Liver (tissue), 3 donors: ENCODE measurements at regions not wholly inside any gene's neighbourhood (a gene's known extent, or its start where the extent isn't known, plus 50 kb on each side); places are given as distances from the start of the nearest gene placed in this dataset.

Experiments
- ATF3 ChIP-seq: IDR thresholded peaks from 2 replicates; pipeline ENCODE4 v1.6.1; 2016; ENCODE audit warnings: antibody characterized with exemption
- GABPA ChIP-seq, 2 donors: IDR thresholded peaks in 1 of 2; conservative IDR thresholded peaks in 1 of 2; 2 replicates each; pipeline ENCODE4 v1.6.1; 2016; ENCODE audit warnings: antibody characterized with exemption in 2 of 2, mild to moderate bottlenecking in 1 of 2, moderate library complexity in 1 of 2
- HNF4A ChIP-seq, 2 donors: conservative IDR thresholded peaks; 2 replicates each; pipeline ENCODE4 v1.6.1; 2016; ENCODE audit warnings: antibody characterized with exemption in 2 of 2, mild to moderate bottlenecking in 2 of 2
- JUND ChIP-seq, 2 donors: IDR thresholded peaks; 2 replicates each; pipeline ENCODE4 v1.6.1; 2016; ENCODE audit warnings: antibody characterized with exemption in 2 of 2
- MAX ChIP-seq: IDR thresholded peaks from 2 replicates; pipeline ENCODE4 v1.6.1; 2016; ENCODE audit warnings: antibody characterized with exemption
- RAD21 ChIP-seq, 2 donors: IDR thresholded peaks; 2 replicates each; pipeline ENCODE4 v1.6.1; 2016; ENCODE audit warnings: antibody characterized with exemption in 2 of 2, mild to moderate bottlenecking in 2 of 2
- RXRA ChIP-seq, 2 donors: IDR thresholded peaks; 2 replicates each; pipeline ENCODE4 v1.6.1; 2017 to 2018; ENCODE audit warnings: antibody characterized with exemption in 2 of 2, mild to moderate bottlenecking in 1 of 2
- SP1 ChIP-seq: IDR thresholded peaks from 2 replicates; pipeline ENCODE4 v1.6.1; 2018; ENCODE audit warnings: antibody characterized with exemption, mild to moderate bottlenecking
- TAF1 ChIP-seq: conservative IDR thresholded peaks from 2 replicates; pipeline ENCODE4 v1.6.1; 2016; ENCODE audit warnings: antibody characterized with exemption, mild to moderate bottlenecking
- YY1 ChIP-seq: IDR thresholded peaks from 2 replicates; pipeline ENCODE4 v1.6.1; 2016; ENCODE audit warnings: antibody characterized with exemption, mild to moderate bottlenecking
- ZBTB33 ChIP-seq: IDR thresholded peaks from 2 replicates; pipeline ENCODE4 v1.6.1; 2016; ENCODE audit warnings: antibody characterized with exemption
- TF ChIP-seq, protein P1 (sequence below): fragments of 150-350 bp; IDR thresholded peaks from 2 replicates; pipeline ENCODE4 v1.5.1; 2017; ENCODE audit warnings: improper control_type of control experiment, low read depth, low read length; ENCODE audit not compliant: missing input control
- TF ChIP-seq, protein P2 (sequence below): IDR thresholded peaks from 2 replicates; pipeline ENCODE4 v1.6.1; 2016; ENCODE audit warnings: antibody characterized with exemption, mild to moderate bottlenecking
- donor health status: healthy.
- donor health status: healthy.

DNA sequence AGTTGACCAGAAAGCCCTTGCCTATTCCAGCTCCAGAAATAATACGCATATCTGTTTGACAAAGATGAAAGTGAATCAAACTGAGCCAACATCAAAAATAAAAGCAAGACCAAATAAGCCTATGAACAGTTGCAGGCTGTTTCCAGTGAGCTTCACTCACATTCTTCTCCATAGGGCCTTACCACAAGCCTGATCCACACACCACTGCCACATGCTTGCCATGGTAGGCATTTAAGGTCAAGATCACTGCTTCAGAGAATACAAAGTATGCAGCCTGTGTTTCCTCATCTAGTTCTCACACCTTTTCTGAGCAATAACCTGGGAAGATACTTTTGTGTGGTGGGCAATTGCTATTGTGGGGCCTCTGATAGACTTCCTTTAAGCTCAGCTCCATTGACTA, 1060.2 kb downstream of the CDH11 start:
- no peak for TF ChIP-seq MAX
- TF ChIP-seq, protein P1, sequence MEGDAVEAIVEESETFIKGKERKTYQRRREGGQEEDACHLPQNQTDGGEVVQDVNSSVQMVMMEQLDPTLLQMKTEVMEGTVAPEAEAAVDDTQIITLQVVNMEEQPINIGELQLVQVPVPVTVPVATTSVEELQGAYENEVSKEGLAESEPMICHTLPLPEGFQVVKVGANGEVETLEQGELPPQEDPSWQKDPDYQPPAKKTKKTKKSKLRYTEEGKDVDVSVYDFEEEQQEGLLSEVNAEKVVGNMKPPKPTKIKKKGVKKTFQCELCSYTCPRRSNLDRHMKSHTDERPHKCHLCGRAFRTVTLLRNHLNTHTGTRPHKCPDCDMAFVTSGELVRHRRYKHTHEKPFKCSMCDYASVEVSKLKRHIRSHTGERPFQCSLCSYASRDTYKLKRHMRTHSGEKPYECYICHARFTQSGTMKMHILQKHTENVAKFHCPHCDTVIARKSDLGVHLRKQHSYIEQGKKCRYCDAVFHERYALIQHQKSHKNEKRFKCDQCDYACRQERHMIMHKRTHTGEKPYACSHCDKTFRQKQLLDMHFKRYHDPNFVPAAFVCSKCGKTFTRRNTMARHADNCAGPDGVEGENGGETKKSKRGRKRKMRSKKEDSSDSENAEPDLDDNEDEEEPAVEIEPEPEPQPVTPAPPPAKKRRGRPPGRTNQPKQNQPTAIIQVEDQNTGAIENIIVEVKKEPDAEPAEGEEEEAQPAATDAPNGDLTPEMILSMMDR: no peak
- TF ChIP-seq GABPA (IDR thresholded peaks at IDR 0.05 in 1 of 2, conservative IDR thresholded peaks at IDR 0.05 in 1 of 2): no peak
- TF ChIP-seq YY1: no peak
- TF ChIP-seq RAD21 (IDR thresholded peaks at IDR 0.05): no peak
- TF ChIP-seq, protein P2, sequence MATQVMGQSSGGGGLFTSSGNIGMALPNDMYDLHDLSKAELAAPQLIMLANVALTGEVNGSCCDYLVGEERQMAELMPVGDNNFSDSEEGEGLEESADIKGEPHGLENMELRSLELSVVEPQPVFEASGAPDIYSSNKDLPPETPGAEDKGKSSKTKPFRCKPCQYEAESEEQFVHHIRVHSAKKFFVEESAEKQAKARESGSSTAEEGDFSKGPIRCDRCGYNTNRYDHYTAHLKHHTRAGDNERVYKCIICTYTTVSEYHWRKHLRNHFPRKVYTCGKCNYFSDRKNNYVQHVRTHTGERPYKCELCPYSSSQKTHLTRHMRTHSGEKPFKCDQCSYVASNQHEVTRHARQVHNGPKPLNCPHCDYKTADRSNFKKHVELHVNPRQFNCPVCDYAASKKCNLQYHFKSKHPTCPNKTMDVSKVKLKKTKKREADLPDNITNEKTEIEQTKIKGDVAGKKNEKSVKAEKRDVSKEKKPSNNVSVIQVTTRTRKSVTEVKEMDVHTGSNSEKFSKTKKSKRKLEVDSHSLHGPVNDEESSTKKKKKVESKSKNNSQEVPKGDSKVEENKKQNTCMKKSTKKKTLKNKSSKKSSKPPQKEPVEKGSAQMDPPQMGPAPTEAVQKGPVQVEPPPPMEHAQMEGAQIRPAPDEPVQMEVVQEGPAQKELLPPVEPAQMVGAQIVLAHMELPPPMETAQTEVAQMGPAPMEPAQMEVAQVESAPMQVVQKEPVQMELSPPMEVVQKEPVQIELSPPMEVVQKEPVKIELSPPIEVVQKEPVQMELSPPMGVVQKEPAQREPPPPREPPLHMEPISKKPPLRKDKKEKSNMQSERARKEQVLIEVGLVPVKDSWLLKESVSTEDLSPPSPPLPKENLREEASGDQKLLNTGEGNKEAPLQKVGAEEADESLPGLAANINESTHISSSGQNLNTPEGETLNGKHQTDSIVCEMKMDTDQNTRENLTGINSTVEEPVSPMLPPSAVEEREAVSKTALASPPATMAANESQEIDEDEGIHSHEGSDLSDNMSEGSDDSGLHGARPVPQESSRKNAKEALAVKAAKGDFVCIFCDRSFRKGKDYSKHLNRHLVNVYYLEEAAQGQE: no peak
- no peak for TF ChIP-seq JUND (IDR thresholded peaks at IDR 0.05)
- TF ChIP-seq ATF3: no peak
- no peak for TF ChIP-seq RXRA (IDR thresholded peaks at IDR 0.05)
- TF ChIP-seq ZBTB33: no peak
- no peak for TF ChIP-seq TAF1
- no peak for TF ChIP-seq HNF4A (conservative IDR thresholded peaks at IDR 0.05)
- no peak for TF ChIP-seq SP1
